ENCODE measurements at regions not wholly inside any gene's neighbourhood (a gene's known extent, or its start where the extent isn't known, plus 50 kb on each side); places are given as distances from the start of the nearest gene placed in this dataset.

- ATAC-seq: no peak
- Mint-ChIP-seq H3K4me1 (no peaks in the 10 kb centered on the region), H3K4me3 (no peak overlapping the region), H3K27me3 (no peaks in the 10 kb centered on the region), H3K9me3 (no peaks in the 10 kb centered on the region), H3K27ac (no peak overlapping the region)
- no peak for DNase-seq
Observed at GRCh38 chr6:48825501-48826151, 637.4 kb downstream of the MMUT start.

- ATAC-seq: no peak
Observed at GRCh38 chr6:48818052-48818412, 645.0 kb downstream of the MMUT start.

GRCh38 chr6:48817333-48818051 is 645.6 kb downstream of the MMUT start:
- ATAC-seq (no peak), DNase-seq (no peak)
- Mint-ChIP-seq H3K4me3 (no peak overlapping the region), H3K27ac (no peak overlapping the region), H3K4me1 (no peaks in the 10 kb centered on the region), H3K9me3 (peaks cover 4 to 11% of the 10 kb centered on the region in 2 donors), H3K27me3 (no peaks in the 10 kb centered on the region)

More at GRCh38 chr6:48818052-48818412, 645.0 kb downstream of the MMUT start:
- no peak overlapping the region for H3K27ac Mint-ChIP-seq
- no peaks in the 10 kb centered on the region for H3K27me3 Mint-ChIP-seq
- H3K9me3 Mint-ChIP-seq: peaks cover 4 to 11% of the 10 kb centered on the region in 2 donors
- no peak for DNase-seq
- H3K4me1 Mint-ChIP-seq: no peaks in the 10 kb centered on the region
- H3K4me3 Mint-ChIP-seq: no peak overlapping the region

GRCh38 chr6:48814957-48815356 is 648.1 kb downstream of the MMUT start:
- DNase-seq: no peak
- ATAC-seq: no peak
- H3K27ac Mint-ChIP-seq: no peak overlapping the region
- no peak overlapping the region for H3K4me3 Mint-ChIP-seq
- H3K4me1 Mint-ChIP-seq: no peaks in the 10 kb centered on the region
- H3K9me3 Mint-ChIP-seq: peaks cover 4 to 11% of the 10 kb centered on the region in 2 donors
- H3K27me3 Mint-ChIP-seq: no peaks in the 10 kb centered on the region

- ATAC-seq (no peak), DNase-seq (no peak)
- H3K4me1 Mint-ChIP-seq: no peaks in the 10 kb centered on the region
- no peaks in the 10 kb centered on the region for H3K27me3 Mint-ChIP-seq
- H3K27ac Mint-ChIP-seq: no peak overlapping the region
- no peak overlapping the region for H3K4me3 Mint-ChIP-seq
- H3K9me3 Mint-ChIP-seq: peaks cover 4 to 11% of the 10 kb centered on the region in 2 donors
Observed at GRCh38 chr6:48813836-48814235, 649.2 kb downstream of the MMUT start.

GRCh38 chr6:48809700-48810099 is 653.4 kb downstream of the MMUT start:
- Mint-ChIP-seq H3K9me3 (peaks cover 3 to 7% of the 10 kb centered on the region in 2 donors), H3K27me3 (no peaks in the 10 kb centered on the region), H3K4me1 (no peaks in the 10 kb centered on the region), H3K27ac (no peak overlapping the region), H3K4me3 (no peak overlapping the region)
- ATAC-seq (no peak), DNase-seq (no peak)

- H3K4me1 Mint-ChIP-seq: no peaks in the 10 kb centered on the region
- no peak overlapping the region for H3K4me3 Mint-ChIP-seq
- peaks cover 0 to 5% of the 10 kb centered on the region in 2 donors for H3K9me3 Mint-ChIP-seq
- ATAC-seq: no peak
- DNase-seq: no peak
- no peaks in the 10 kb centered on the region for H3K27me3 Mint-ChIP-seq
- H3K27ac Mint-ChIP-seq: no peak overlapping the region
Observed at GRCh38 chr6:48809245-48809644, 653.8 kb downstream of the MMUT start.

GRCh38 chr6:48798296-48798695 is 664.8 kb downstream of the MMUT start:
- no peak overlapping the region for H3K27ac Mint-ChIP-seq
- DNase-seq: no peak
- no peak overlapping the region for H3K4me3 Mint-ChIP-seq
- ATAC-seq: no peak
- no peaks in the 10 kb centered on the region for H3K27me3 Mint-ChIP-seq
- peaks cover 0 to 12% of the 10 kb centered on the region in 2 donors for H3K9me3 Mint-ChIP-seq
- no peaks in the 10 kb centered on the region for H3K4me1 Mint-ChIP-seq

- no peak overlapping the region for H3K4me3 Mint-ChIP-seq
- ATAC-seq (no peak), DNase-seq (no peak)
- H3K9me3 Mint-ChIP-seq: peaks cover 13% of the 10 kb centered on the region in 2 donors
- no peaks in the 10 kb centered on the region for H3K4me1 Mint-ChIP-seq
- no peaks in the 10 kb centered on the region for H3K27me3 Mint-ChIP-seq
- no peak overlapping the region for H3K27ac Mint-ChIP-seq
Observed at GRCh38 chr6:48782225-48782624, 671.2 kb upstream of the PTCHD4 start.

GRCh38 chr6:48777411-48777810 is 666.4 kb upstream of the PTCHD4 start:
- no peaks in the 10 kb centered on the region for H3K4me1 Mint-ChIP-seq
- no peak overlapping the region for H3K27ac Mint-ChIP-seq
- no peak for DNase-seq
- no peak for ATAC-seq
- peaks cover 0 to 8% of the 10 kb centered on the region in 2 donors for H3K9me3 Mint-ChIP-seq
- H3K27me3 Mint-ChIP-seq: no peaks in the 10 kb centered on the region
- no peak overlapping the region for H3K4me3 Mint-ChIP-seq

- ATAC-seq (no peak), DNase-seq (no peak)
- Mint-ChIP-seq H3K27me3 (no peaks in the 10 kb centered on the region), H3K9me3 (peaks cover 0 to 6% of the 10 kb centered on the region in 2 donors), H3K27ac (no peak overlapping the region), H3K4me3 (no peak overlapping the region), H3K4me1 (no peaks in the 10 kb centered on the region)
Observed at GRCh38 chr6:48775157-48775556, 664.2 kb upstream of the PTCHD4 start.

- ATAC-seq (no peak), DNase-seq (no peak)
- no peak overlapping the region for H3K27ac Mint-ChIP-seq
- H3K27me3 Mint-ChIP-seq: no peaks in the 10 kb centered on the region
- no peaks in the 10 kb centered on the region for H3K4me1 Mint-ChIP-seq
- no peak overlapping the region for H3K4me3 Mint-ChIP-seq
- H3K9me3 Mint-ChIP-seq: no peaks in the 10 kb centered on the region
Observed at GRCh38 chr6:48774276-48774675, 663.3 kb upstream of the PTCHD4 start.

GRCh38 chr6:48766349-48766748 is 655.4 kb upstream of the PTCHD4 start:
- no peaks in the 10 kb centered on the region for H3K9me3 Mint-ChIP-seq
- ATAC-seq (no peak), DNase-seq (no peak)

GRCh38 chr6:48765352-48765961 is 654.5 kb upstream of the PTCHD4 start:
- ATAC-seq (no peak), DNase-seq (no peak)
- Mint-ChIP-seq H3K4me1 (no peaks in the 10 kb centered on the region), H3K9me3 (no peaks in the 10 kb centered on the region), H3K27me3 (no peaks in the 10 kb centered on the region), H3K4me3 (no peak overlapping the region), H3K27ac (no peak overlapping the region)

More at GRCh38 chr6:48766349-48766748, 655.4 kb upstream of the PTCHD4 start:
- Mint-ChIP-seq H3K27me3 (no peaks in the 10 kb centered on the region), H3K4me1 (no peaks in the 10 kb centered on the region), H3K27ac (no peak overlapping the region), H3K4me3 (no peak overlapping the region)

- no peak for ATAC-seq
- H3K9me3 Mint-ChIP-seq: no peaks in the 10 kb centered on the region
- no peak for DNase-seq
- H3K4me3 Mint-ChIP-seq: no peak overlapping the region
- H3K4me1 Mint-ChIP-seq: no peaks in the 10 kb centered on the region
- no peaks in the 10 kb centered on the region for H3K27me3 Mint-ChIP-seq
- H3K27ac Mint-ChIP-seq: no peak overlapping the region
Observed at GRCh38 chr6:48764286-48765044, 653.5 kb upstream of the PTCHD4 start.

- Mint-ChIP-seq H3K27ac (no peak overlapping the region), H3K27me3 (no peaks in the 10 kb centered on the region), H3K4me3 (no peak overlapping the region), H3K4me1 (no peaks in the 10 kb centered on the region), H3K9me3 (peaks cover 0 to 10% of the 10 kb centered on the region in 2 donors)
- no peak for DNase-seq
- no peak for ATAC-seq
Observed at GRCh38 chr6:48757661-48758060, 646.7 kb upstream of the PTCHD4 start.
